Midbrain (tissue), 1 donor: ENCODE measurements at regions not wholly inside any gene's neighbourhood (a gene's known extent, or its start where the extent isn't known, plus 50 kb on each side); places are given as distances from the start of the nearest gene placed in this dataset.

Experiments used
- DNase-seq: peaks from one replicate; lab custom pipeline; 2025; lab: John Stamatoyannopoulos, UW

- no peak for DNase-seq
Observed at GRCh38 chr5:73266176-73266738, 93.3 kb downstream of the TMEM174 start.

- no peak for DNase-seq
Observed at GRCh38 chr5:73265641-73266040, 92.6 kb downstream of the TMEM174 start.

GRCh38 chr5:73264631-73265030 is 91.6 kb downstream of the TMEM174 start:
- DNase-seq = no peak

GRCh38 chr5:73263001-73263710 is 90.2 kb downstream of the TMEM174 start:
- peak; percentile 51 for DNase-seq

- no peak for DNase-seq
Observed at GRCh38 chr5:73256862-73257261, 83.9 kb downstream of the TMEM174 start.

- no peak for DNase-seq
Observed at GRCh38 chr5:73256462-73256861, 83.5 kb downstream of the TMEM174 start.

- no peak for DNase-seq
Observed at GRCh38 chr5:73256012-73256411, 83.0 kb downstream of the TMEM174 start.

GRCh38 chr5:73254642-73255041 is 81.6 kb downstream of the TMEM174 start:
- DNase-seq = no peak

GRCh38 chr5:73253047-73253660 is 80.2 kb downstream of the TMEM174 start:
- no peak for DNase-seq

- no peak for DNase-seq
Observed at GRCh38 chr5:73250645-73251044, 77.7 kb downstream of the TMEM174 start.

- DNase-seq = no peak
Observed at GRCh38 chr5:73242735-73243134, 69.7 kb downstream of the TMEM174 start.

- no peak for DNase-seq
Observed at GRCh38 chr5:73238873-73239272, 65.9 kb downstream of the TMEM174 start.

- no peak for DNase-seq
Observed at GRCh38 chr5:73236541-73237128, 63.6 kb downstream of the TMEM174 start.

GRCh38 chr5:73234204-73234555 is 61.2 kb downstream of the TMEM174 start:
- no peak for DNase-seq

GRCh38 chr5:73233461-73234203 is 60.6 kb downstream of the TMEM174 start:
- peak; percentile 7 for DNase-seq

GRCh38 chr5:73233053-73233460 is 60.1 kb downstream of the TMEM174 start:
- no peak for DNase-seq

GRCh38 chr5:73232266-73233041 is 59.5 kb downstream of the TMEM174 start:
- DNase-seq = no peak

GRCh38 chr5:73231246-73231778 is 58.3 kb downstream of the TMEM174 start:
- no peak for DNase-seq

GRCh38 chr5:73230264-73231245 is 57.6 kb downstream of the TMEM174 start:
- no peak for DNase-seq

GRCh38 chr5:73229271-73229670 is 56.3 kb downstream of the TMEM174 start:
- DNase-seq = no peak
